Gastrocnemius medialis (tissue), 4 donors: ENCODE measurements at regions not wholly inside any gene's neighbourhood (a gene's known extent, or its start where the extent isn't known, plus 50 kb on each side); places are given as distances from the start of the nearest gene placed in this dataset.
"Not testable (repeated sequence)": the region's sequence is repeated elsewhere in the genome, so short reads cannot be mapped to it uniquely, and the experiment has no call there.

Source experiments
- ATAC-seq, 2 donors: fragments of 150-250 bp; one replicate each; pipeline ENCODE4 v1.9.1; 2016
- DNase-seq, 2 donors: peaks; one replicate each; pipeline ENCODE4 v3.0.0-alpha.2; 2019
- H3K27ac ChIP-seq, 4 donors: fragments of 200-600 bp; sonication (generic); 1 replicate in 1 of 4; 2 replicates in 3 of 4; pipeline ENCODE4 v1.5.1; 2016 to 2018; ENCODE audit warnings: mild to moderate bottlenecking in 2 of 4, moderate library complexity in 1 of 4
- H3K27me3 ChIP-seq, 3 donors: fragments of 200-600 bp; sonication (generic) in 2 of 3; 1 replicate in 1 of 3; 2 replicates in 2 of 3; pipeline versions ENCODE4 v1.5.1 to v1.6.0; 2016 to 2019; ENCODE audit warnings: mild to moderate bottlenecking in 1 of 3, moderate library complexity in 1 of 3
- H3K36me3 ChIP-seq, 2 donors: fragments of 200-600 bp; sonication (generic) in 1 of 2; one replicate each; pipeline ENCODE4 v1.5.1; 2017 to 2018
- H3K4me1 ChIP-seq, 2 donors: fragments of 200-600 bp; sonication (generic) in 1 of 2; one replicate each; pipeline ENCODE4 v1.5.1; 2016 to 2017; ENCODE audit warnings: mild to moderate bottlenecking in 2 of 2
- H3K4me3 ChIP-seq, 4 donors: fragments of 200-600 bp; sonication (generic) in 3 of 4; 1 replicate in 1 of 4; 2 replicates in 3 of 4; pipeline ENCODE4 v1.5.1; 2016 to 2019; ENCODE audit warnings: mild to moderate bottlenecking in 2 of 4
- H3K9me3 ChIP-seq, 3 donors: fragments of 200-600 bp; sonication (generic) in 2 of 3; 1 replicate in 1 of 3; 2 replicates in 2 of 3; pipeline ENCODE4 v1.5.1; 2016 to 2019
- CTCF ChIP-seq, 5 experiments: fragments of 450-650 bp in 3 of 5; fragments of 200-600 bp in 2 of 5; sonication (generic) in 2 of 5; IDR thresholded peaks in 4 of 5; conservative IDR thresholded peaks in 1 of 5; 1 replicate in 4 of 5; 2 replicates in 1 of 5; pipeline ENCODE4 v1.5.1; 2016 to 2019; ENCODE audit warnings: antibody characterized with exemption in 5 of 5, mild to moderate bottlenecking in 3 of 5, moderate library complexity in 3 of 5
- POLR2A ChIP-seq, 2 donors: fragments of 450-650 bp; IDR thresholded peaks; one replicate each; pipeline ENCODE4 v1.6.1; 2017; ENCODE audit warnings: antibody characterized with exemption in 2 of 2, mild to moderate bottlenecking in 2 of 2, moderate library complexity in 2 of 2
- in situ Hi-C, 4 donors: fragments of 200-750 bp; cut with MboI; loops; one replicate each; pipeline versions ENCODE4 v1.15.0 to v1.8.0; 2017; ENCODE audit warnings: low sequenced_read_pairs in 4 of 4
- intact Hi-C: fragments of 100-400 bp; cut with DNase I; formaldehyde crosslinking; loops from one replicate; pipeline ENCODE4 v1.15.1; 2023; ENCODE audit warnings: low total_unique reads

DNA sequence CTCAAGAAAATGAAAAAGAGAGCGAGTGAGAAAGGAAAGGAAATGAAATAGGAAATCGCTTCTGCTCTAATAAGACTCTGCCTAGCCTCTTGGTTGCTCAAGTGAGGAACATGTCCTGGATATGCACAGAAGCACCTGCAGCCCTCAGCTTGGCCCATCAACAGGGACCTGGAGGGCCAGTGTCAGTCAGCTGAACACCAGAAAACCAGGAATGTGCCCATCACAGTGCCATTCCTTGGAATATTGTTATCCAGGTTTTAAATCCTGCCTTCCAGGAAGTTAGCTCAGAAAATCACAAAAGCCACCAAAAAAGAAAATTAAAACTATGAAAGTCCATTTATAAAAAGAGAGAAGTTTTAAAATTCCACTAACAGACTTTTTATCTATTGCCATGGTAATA lies 173.4 kb upstream of the TPM1 start:
- in situ Hi-C loops (no loop called here), intact Hi-C loops (no loop called here)
- no peaks in the 10 kb centered on the region for H3K4me1 ChIP-seq

DNA sequence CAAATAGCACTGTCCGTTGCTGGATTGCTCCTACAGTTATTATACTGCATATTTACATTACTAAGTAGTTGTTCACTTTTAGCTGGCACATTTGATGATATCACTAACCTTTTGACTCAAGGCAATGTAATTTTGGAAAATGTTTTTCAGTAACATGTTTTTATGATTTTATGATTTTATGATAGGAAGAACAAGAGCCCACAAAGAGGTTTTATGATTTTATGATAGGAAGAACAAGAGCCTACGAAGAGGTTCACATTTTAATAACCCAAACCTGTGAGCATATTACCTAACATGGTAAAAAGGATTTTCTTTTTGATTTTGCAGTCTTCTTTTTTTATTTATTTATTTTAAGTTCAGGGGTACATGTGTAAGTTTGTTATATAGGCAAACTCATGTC lies 172.3 kb upstream of the TPM1 start:
- no peak for DNase-seq
- H3K4me3 ChIP-seq, result no peak overlapping the region
- H3K27ac ChIP-seq, result no peak overlapping the region
- intact Hi-C loops (no loop called here), in situ Hi-C loops (no loop called here)
- H3K4me1 ChIP-seq, result no peaks in the 10 kb centered on the region
- TF ChIP-seq POLR2A (IDR thresholded peaks at IDR 0.05) (no peak), CTCF (IDR thresholded peaks at IDR 0.05 in 4 of 5, conservative IDR thresholded peaks at IDR 0.05 in 1 of 5) (no peak)
- ATAC-seq, result no peak
- H3K27me3 ChIP-seq, result no peaks in the 10 kb centered on the region
- no peaks in the 10 kb centered on the region for H3K9me3 ChIP-seq
- H3K36me3 ChIP-seq, result no peaks in the 10 kb centered on the region

More for the DNA sequence above, 173.4 kb upstream of the TPM1 start:
- H3K4me3 ChIP-seq, result no peak overlapping the region
- H3K9me3 ChIP-seq, result no peaks in the 10 kb centered on the region
- no peaks in the 10 kb centered on the region for H3K27me3 ChIP-seq
- no peak for ATAC-seq
- no peak for DNase-seq
- no peak for TF ChIP-seq CTCF (IDR thresholded peaks at IDR 0.05 in 4 of 5, conservative IDR thresholded peaks at IDR 0.05 in 1 of 5)
- no peak for TF ChIP-seq POLR2A (IDR thresholded peaks at IDR 0.05)
- no peaks in the 10 kb centered on the region for H3K36me3 ChIP-seq
- H3K27ac ChIP-seq, result no peak overlapping the region

DNA sequence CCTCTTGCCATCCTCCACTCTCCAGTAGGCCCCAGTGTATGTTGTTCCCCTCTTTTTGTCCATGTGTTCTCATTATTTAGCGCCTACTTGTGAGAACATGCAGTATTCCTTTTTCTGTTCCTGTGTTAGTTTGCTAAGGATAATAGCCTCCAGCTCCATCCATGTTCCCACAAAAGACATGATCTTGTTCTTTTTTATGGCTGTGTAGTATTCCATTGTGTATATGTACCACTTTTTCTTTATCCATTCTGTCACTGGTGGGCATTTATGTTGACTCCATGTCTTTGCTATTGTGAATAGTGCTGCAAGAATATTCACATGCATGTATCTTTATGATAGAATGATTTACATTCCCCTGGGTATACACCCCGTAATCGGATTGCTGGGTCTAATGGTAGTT lies 171.8 kb upstream of the TPM1 start:
- H3K4me1 ChIP-seq, in situ Hi-C loops, H3K36me3 ChIP-seq, intact Hi-C loops, ATAC-seq, H3K4me3 ChIP-seq, DNase-seq, H3K27ac ChIP-seq, H3K27me3 ChIP-seq, H3K9me3 ChIP-seq: not testable (repeated sequence)

- no peak overlapping the region for H3K27ac ChIP-seq
Measured at GRCh38 chr15:62873203-62873602, 169.3 kb upstream of the TPM1 start.

DNA sequence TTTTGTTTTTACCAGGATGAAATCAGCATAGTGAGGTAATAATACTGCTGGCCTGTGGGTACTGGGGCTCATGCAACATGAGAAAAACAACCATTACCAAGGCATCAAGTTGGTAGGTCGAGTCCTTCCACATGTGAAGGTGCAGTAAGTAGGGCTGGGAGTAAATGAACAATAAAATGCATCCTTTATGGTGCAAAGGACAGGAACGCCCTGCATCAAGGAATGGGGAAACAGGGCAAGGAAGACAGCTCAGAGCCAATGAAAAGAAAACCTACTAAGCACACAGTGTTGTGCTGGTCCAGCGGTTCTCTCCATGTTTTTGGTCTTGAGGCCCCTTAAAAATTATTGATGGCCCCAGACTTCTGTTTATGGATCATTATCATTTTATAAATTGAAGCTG lies 168.5 kb upstream of the TPM1 start:
- DNase-seq (no peak), ATAC-seq (no peak)
- Histone ChIP-seq H3K4me3 (no peak overlapping the region), H3K27ac (no peak overlapping the region), H3K36me3 (no peaks in the 10 kb centered on the region), H3K27me3 (no peaks in the 10 kb centered on the region), H3K4me1 (no peaks in the 10 kb centered on the region), H3K9me3 (no peaks in the 10 kb centered on the region)
- intact Hi-C loops (no loop called here), in situ Hi-C loops (no loop called here)
- no peak for TF ChIP-seq CTCF (IDR thresholded peaks at IDR 0.05 in 4 of 5, conservative IDR thresholded peaks at IDR 0.05 in 1 of 5)
- no peak for TF ChIP-seq POLR2A (IDR thresholded peaks at IDR 0.05)

More at GRCh38 chr15:62873203-62873602, 169.3 kb upstream of the TPM1 start:
- no peak for DNase-seq
- no peaks in the 10 kb centered on the region for H3K9me3 ChIP-seq
- no peaks in the 10 kb centered on the region for H3K36me3 ChIP-seq
- ATAC-seq, result no peak
- TF ChIP-seq CTCF (IDR thresholded peaks at IDR 0.05 in 4 of 5, conservative IDR thresholded peaks at IDR 0.05 in 1 of 5) (no peak), POLR2A (IDR thresholded peaks at IDR 0.05) (no peak)
- H3K4me1 ChIP-seq, result no peaks in the 10 kb centered on the region
- in situ Hi-C loops, result no loop called here
- H3K4me3 ChIP-seq, result no peak overlapping the region
- intact Hi-C loops, result no loop called here
- no peaks in the 10 kb centered on the region for H3K27me3 ChIP-seq
